ENCODE measurements at regions not wholly inside any gene's neighbourhood (a gene's known extent, or its start where the extent isn't known, plus 50 kb on each side); places are given as distances from the start of the nearest gene placed in this dataset.

DNA sequence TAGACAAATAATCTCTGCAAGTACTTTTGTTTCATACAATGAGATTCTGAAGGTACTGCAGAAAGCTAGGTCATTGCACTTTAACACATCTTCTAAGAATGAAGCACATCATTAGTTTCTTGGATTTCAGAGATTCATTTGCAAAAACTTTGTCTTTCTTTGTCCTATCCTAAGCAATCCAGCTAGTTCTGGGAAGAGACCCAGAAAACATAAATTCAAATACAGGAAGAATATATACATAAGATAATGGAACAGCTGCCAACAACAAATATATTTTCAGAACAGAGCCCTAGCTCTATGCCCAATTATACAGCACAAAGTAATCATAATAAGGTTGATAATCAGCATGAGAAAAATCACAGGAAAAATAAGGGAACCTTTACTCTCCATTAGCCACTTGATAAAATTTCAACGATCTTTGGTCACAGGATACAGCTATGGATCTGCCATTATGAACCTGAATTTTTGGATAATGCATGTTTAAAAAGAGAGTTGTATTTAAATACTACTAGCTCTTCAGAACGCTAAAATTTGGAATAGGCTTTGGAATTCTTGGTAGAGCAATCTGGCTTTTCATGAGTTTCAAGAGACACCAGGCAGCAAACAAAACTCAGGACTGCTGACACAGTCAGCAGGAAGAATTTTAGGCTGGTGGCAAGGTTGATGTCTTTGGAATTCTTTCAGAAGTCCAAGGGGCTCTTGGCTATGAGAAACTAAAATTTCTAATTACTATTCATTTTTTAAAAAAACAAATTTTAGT, 250.4 kb upstream of the SMIM21 start:
- peaks cover 0 to 13% (median 12%) of the 10 kb centered on the region in 4 donors for H3K4me1 ChIP-seq
- no peak overlapping the region for H3K4me3 ChIP-seq
- H3K27me3 ChIP-seq = no peaks in the 10 kb centered on the region
- no peak overlapping the region for H3K27ac ChIP-seq (replicated peaks in 1 of 4)
- H3K9me3 ChIP-seq = peaks cover 0 to 5% (median 0%) of the 10 kb centered on the region in 4 donors
- DNase-seq (ENCODE audit: extremely low spot score) = no peak
- TF ChIP-seq POLR2AphosphoS5 (IDR thresholded peaks at IDR 0.05) = no peak
- TF ChIP-seq, protein P1, sequence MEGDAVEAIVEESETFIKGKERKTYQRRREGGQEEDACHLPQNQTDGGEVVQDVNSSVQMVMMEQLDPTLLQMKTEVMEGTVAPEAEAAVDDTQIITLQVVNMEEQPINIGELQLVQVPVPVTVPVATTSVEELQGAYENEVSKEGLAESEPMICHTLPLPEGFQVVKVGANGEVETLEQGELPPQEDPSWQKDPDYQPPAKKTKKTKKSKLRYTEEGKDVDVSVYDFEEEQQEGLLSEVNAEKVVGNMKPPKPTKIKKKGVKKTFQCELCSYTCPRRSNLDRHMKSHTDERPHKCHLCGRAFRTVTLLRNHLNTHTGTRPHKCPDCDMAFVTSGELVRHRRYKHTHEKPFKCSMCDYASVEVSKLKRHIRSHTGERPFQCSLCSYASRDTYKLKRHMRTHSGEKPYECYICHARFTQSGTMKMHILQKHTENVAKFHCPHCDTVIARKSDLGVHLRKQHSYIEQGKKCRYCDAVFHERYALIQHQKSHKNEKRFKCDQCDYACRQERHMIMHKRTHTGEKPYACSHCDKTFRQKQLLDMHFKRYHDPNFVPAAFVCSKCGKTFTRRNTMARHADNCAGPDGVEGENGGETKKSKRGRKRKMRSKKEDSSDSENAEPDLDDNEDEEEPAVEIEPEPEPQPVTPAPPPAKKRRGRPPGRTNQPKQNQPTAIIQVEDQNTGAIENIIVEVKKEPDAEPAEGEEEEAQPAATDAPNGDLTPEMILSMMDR (IDR thresholded peaks at IDR 0.05) = no peak
- H3K36me3 ChIP-seq = no peaks in the 10 kb centered on the region
- intact Hi-C loops (cut with DNase I) = no loop called here
- 66% methylated on average over 2 of the region's 2 CpGs for WGBS

DNA sequence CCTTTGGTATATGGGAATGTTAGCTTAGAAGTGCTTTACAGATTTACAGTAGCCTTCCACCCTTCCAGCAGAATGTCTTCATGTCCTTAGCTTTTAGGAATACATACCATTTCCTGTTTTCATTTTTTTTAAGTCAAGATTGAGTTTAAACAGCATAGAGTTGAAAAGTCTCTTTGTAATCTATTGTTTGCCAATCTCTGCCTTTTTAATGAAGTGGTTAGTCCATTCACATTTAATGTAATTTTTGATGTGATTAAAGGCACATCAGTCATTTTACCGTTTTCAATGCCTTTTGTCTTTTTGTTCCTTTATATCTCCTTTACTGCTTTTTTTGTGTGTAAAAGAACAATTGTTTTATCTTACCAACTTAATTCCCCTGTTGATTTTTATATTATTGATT, 233.4 kb upstream of the SMIM21 start:
- WGBS = 81% methylated on average over 1 of the region's 1 CpG
- H3K27me3 ChIP-seq = no peaks in the 10 kb centered on the region
- intact Hi-C loops (cut with DNase I) = no loop called here

DNA sequence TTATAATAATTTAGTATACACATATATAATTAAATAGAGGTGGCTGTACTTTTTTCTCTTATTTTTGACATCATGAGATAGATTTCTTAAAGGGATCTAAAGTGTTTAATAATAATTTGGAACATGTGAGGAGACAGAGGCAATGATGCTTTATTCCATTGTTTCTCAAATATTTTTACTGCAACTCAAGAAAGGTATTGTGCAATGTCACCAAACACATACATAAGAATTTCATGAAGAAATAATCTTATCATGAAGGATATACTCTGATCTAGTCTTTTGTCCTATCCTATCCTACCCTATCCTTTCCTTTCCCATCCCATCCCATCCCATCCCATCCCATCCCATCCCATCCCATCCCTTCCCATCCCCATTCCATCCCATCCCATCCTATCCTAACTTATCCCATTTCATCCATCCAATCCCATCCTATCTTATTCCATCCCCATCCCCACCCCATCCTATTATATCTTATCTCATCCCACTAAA, 232.1 kb upstream of the SMIM21 start:
- Histone ChIP-seq H3K36me3 (no peaks in the 10 kb centered on the region), H3K27ac (replicated peaks in 1 of 4) (no peak overlapping the region), H3K9me3 (peaks cover 0 to 11% (median 3%) of the 10 kb centered on the region in 4 donors), H3K4me1 (no peaks in the 10 kb centered on the region), H3K4me3 (no peak overlapping the region), H3K27me3 (no peaks in the 10 kb centered on the region)
- DNase-seq (ENCODE audit: extremely low spot score) = no peak
- intact Hi-C loops (cut with DNase I) = no loop called here
- no peak for TF ChIP-seq EP300 (IDR thresholded peaks at IDR 0.05)
- TF ChIP-seq POLR2AphosphoS5 (IDR thresholded peaks at IDR 0.05) = no peak

More for the DNA sequence above, 233.4 kb upstream of the SMIM21 start:
- H3K9me3 ChIP-seq = peaks cover 0 to 11% (median 3%) of the 10 kb centered on the region in 4 donors
- no peak for DNase-seq (ENCODE audit: extremely low spot score)
- TF ChIP-seq, protein P1 (IDR thresholded peaks at IDR 0.05) = no peak
- no peak for TF ChIP-seq EP300 (IDR thresholded peaks at IDR 0.05)
- no peak for TF ChIP-seq POLR2AphosphoS5 (IDR thresholded peaks at IDR 0.05)
- no peak for TF ChIP-seq POLR2A (IDR thresholded peaks at IDR 0.05; ENCODE audit: low read depth)
- H3K36me3 ChIP-seq = no peaks in the 10 kb centered on the region
- no peaks in the 10 kb centered on the region for H3K4me1 ChIP-seq
- no peak overlapping the region for H3K4me3 ChIP-seq
- H3K27ac ChIP-seq (replicated peaks in 1 of 4) = no peak overlapping the region

DNA sequence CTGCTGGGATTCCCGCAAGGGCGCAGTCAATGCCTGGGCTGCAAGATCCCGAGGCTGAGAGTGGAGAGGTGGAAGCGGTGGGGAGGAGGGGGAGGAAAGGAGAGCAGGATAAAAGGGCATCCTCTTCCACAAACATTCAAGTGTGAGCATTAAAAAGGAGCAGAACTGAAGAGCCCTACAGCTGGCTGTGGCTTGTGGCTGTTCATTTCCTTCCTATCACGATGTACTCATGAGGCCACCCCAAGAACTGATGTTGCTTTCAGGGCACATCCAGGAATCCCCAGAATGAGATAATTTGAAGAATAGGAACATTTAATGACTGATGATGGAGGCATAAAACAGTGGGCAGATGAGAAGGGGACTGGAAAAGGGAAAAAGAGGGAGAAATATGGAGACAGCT, 230.8 kb upstream of the SMIM21 start:
- Histone ChIP-seq H3K27me3 (no peaks in the 10 kb centered on the region), H3K36me3 (no peaks in the 10 kb centered on the region), H3K27ac (replicated peaks in 1 of 4) (no peak overlapping the region), H3K4me1 (no peaks in the 10 kb centered on the region), H3K9me3 (peaks cover 0 to 11% (median 3%) of the 10 kb centered on the region in 4 donors), H3K4me3 (no peak overlapping the region)
- no peak for DNase-seq (ENCODE audit: extremely low spot score)
- no peak for TF ChIP-seq POLR2AphosphoS5 (IDR thresholded peaks at IDR 0.05)
- no peak for TF ChIP-seq POLR2A (IDR thresholded peaks at IDR 0.05; ENCODE audit: low read depth)
- TF ChIP-seq, protein P1 (IDR thresholded peaks at IDR 0.05) = no peak
- TF ChIP-seq EP300 (IDR thresholded peaks at IDR 0.05) = no peak
- WGBS = 57% methylated on average over 5 of the region's 5 CpGs
- intact Hi-C loops (cut with DNase I) = no loop called here

DNA sequence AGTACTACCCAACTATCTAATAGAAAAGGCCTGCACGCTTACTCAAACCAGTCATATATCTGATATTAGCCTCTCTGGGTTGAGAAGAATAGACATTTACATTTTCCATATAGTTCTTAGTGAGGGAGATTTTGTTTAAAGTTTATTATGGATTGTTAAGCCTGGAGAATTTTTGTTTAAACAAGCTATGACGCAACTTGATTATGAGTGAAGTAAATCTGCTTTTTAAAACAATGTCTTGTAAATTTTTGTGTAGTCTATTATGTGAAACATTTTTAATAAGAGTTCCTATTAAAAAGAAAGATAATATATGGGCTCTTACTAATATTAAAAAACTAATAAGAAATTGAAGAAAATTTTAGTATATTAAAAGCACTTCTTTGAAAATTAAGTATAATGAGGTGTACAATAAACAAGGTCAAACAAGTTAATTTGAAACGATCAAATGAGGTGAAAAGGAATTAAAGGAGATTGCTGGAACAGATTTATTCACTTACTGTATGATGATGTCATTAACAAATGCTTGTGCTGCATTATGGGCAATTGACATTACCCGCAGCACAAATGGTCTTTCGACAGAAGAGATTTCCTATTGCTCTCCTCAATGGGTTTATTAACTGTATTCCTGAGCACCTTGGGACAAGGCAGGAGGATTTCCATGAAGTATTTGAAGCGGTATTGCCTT, 229.2 kb upstream of the SMIM21 start:
- no peak overlapping the region for H3K27ac ChIP-seq (replicated peaks in 1 of 4)
- no peak for DNase-seq (ENCODE audit: extremely low spot score)
- 85% methylated on average over 6 of the region's 6 CpGs for WGBS
- H3K36me3 ChIP-seq = no peaks in the 10 kb centered on the region
- H3K4me1 ChIP-seq = no peaks in the 10 kb centered on the region
- no peaks in the 10 kb centered on the region for H3K27me3 ChIP-seq
- peaks cover 0 to 7% (median 3%) of the 10 kb centered on the region in 4 donors for H3K9me3 ChIP-seq
- intact Hi-C loops (cut with DNase I) = no loop called here
- H3K4me3 ChIP-seq = no peak overlapping the region
- TF ChIP-seq POLR2A (IDR thresholded peaks at IDR 0.05; ENCODE audit: low read depth) (no peak), EP300 (IDR thresholded peaks at IDR 0.05) (no peak), POLR2AphosphoS5 (IDR thresholded peaks at IDR 0.05) (no peak)
- TF ChIP-seq, protein P1 (IDR thresholded peaks at IDR 0.05) = no peak
